ENCODE measurements at regions not wholly inside any gene's neighbourhood (a gene's known extent, or its start where the extent isn't known, plus 50 kb on each side); places are given as distances from the start of the nearest gene placed in this dataset.

- TF ChIP-seq CTCF (conservative IDR thresholded peaks at IDR 0.05): no peak
- no peak overlapping the region for H2AFZ ChIP-seq (ENCODE audit: low read length)
- no peaks in the 10 kb centered on the region for H3K27me3 ChIP-seq (ENCODE audit: insufficient read depth, low read length)
- H3K9me3 ChIP-seq (ENCODE audit: control insufficient read depth, low read depth, low read length): no peaks in the 10 kb centered on the region
- Mint-ChIP-seq H3K36me3 (ENCODE audit: insufficient read depth in 1 of 3, low read depth in 3 of 3) (no peaks in the 10 kb centered on the region), H3K4me3 (no peak overlapping the region), H3K27me3 (ENCODE audit: low read depth) (no peaks in the 10 kb centered on the region), H3K27ac (no peak overlapping the region), H3K9me3 (no peaks in the 10 kb centered on the region), H3K4me1 (peaks cover 17 to 20% of the 10 kb centered on the region in 2 experiments)
- no peak overlapping the region for H3K14ac ChIP-seq (ENCODE audit: insufficient read depth, low read length)
- no peaks in the 10 kb centered on the region for H3K79me2 ChIP-seq (ENCODE audit: insufficient read depth, low read length)
- no peak overlapping the region for H2AK5ac ChIP-seq (ENCODE audit: insufficient read length, low read length)
- no peak overlapping the region for H2BK15ac ChIP-seq (ENCODE audit: low read depth, low read length)
- H3T11ph ChIP-seq (ENCODE audit: low read length): no peak overlapping the region
- H3K27ac ChIP-seq (ENCODE audit: insufficient read length, low read depth, low read length): no peak overlapping the region
- DNase-seq: no peak
- H4K5ac ChIP-seq (ENCODE audit: insufficient read length, low read depth, low read length): no peak overlapping the region
- H3K23ac ChIP-seq (ENCODE audit: insufficient read length, low read depth, low read length): no peak overlapping the region
- H3K23me2 ChIP-seq (ENCODE audit: insufficient read length, low read depth, low read length, poor library complexity, severe bottlenecking): no peaks in the 10 kb centered on the region
- H4K20me1 ChIP-seq (ENCODE audit: control insufficient read depth, insufficient read depth, insufficient read length): no peaks in the 10 kb centered on the region
- no peaks in the 10 kb centered on the region for H3K79me1 ChIP-seq (ENCODE audit: insufficient read depth, low read depth, low read length, poor library complexity, severe bottlenecking)
- no peak overlapping the region for H2BK5ac ChIP-seq (ENCODE audit: insufficient read length, low read length)
- no peak overlapping the region for H3K4ac ChIP-seq (ENCODE audit: low read depth, low read length)
- H3K4me2 ChIP-seq (ENCODE audit: insufficient read depth, insufficient read length, low read length): no peak overlapping the region
- H4K91ac ChIP-seq (ENCODE audit: insufficient read length, low read depth, low read length): no peak overlapping the region
- H2BK120ac ChIP-seq (ENCODE audit: low read depth, low read length, poor library complexity, severe bottlenecking): no peak overlapping the region
- H3K18ac ChIP-seq (ENCODE audit: insufficient read length, low read depth, low read length): no peak overlapping the region
- H3K9ac ChIP-seq (ENCODE audit: extremely low read depth, insufficient read length, low read length): no peak overlapping the region
- no peak overlapping the region for H4K8ac ChIP-seq (replicated peaks; ENCODE audit: insufficient read length, low read depth, low read length)
- no peaks in the 10 kb centered on the region for H3K4me1 ChIP-seq (ENCODE audit: insufficient read depth, low read length)
- no peak overlapping the region for H2BK20ac ChIP-seq (ENCODE audit: low read depth, low read length, poor library complexity, severe bottlenecking)
- no peak overlapping the region for H3K56ac ChIP-seq (ENCODE audit: insufficient read length, low read depth, low read length)
- H2BK12ac ChIP-seq (ENCODE audit: insufficient read length, low read depth, low read length): no peak overlapping the region
These were observed 283.1 kb upstream of the CYRIA start for GRCh38 chr2:16948710-16949109.

All from H9 (cell line).